Neural progenitor cell (in vitro differentiated cells): ENCODE measurements at regions not wholly inside any gene's neighbourhood (a gene's known extent, or its start where the extent isn't known, plus 50 kb on each side); places are given as distances from the start of the nearest gene placed in this dataset.

Experiments
- EZH2phosphoT487 ChIP-seq: fragments of 200-600 bp; sonication (generic); IDR thresholded peaks from 2 replicates; pipeline ENCODE4 v1.6.1; 2017; ENCODE audit warnings: antibody characterized with exemption
- TF ChIP-seq, protein P1 (sequence below): fragments of 200-600 bp; sonication (generic); IDR thresholded peaks from 2 replicates; pipeline ENCODE4 v1.5.1; 2017; ENCODE audit warnings: antibody characterized with exemption, mild to moderate bottlenecking

DNA sequence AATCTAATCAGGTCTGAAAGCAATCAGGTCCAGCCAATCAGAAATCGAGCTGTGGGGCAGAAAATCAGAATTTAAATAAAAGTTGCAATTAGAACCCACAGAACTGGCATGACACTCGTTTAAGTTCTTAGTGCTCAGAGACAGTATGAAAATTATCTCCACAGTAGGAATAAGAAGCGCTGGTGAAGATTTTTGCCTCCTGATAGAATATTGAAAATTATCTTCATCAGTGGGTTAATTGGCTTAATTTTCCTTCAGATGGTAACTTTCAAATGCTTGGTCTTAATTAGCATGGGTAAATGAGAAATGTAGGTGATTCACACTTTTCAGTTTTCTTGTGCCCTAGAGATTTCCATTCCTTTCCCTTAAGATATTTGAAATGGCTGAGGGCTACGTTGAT lies 109.1 kb upstream of the MDFIC2 start:
- TF ChIP-seq, protein P1, sequence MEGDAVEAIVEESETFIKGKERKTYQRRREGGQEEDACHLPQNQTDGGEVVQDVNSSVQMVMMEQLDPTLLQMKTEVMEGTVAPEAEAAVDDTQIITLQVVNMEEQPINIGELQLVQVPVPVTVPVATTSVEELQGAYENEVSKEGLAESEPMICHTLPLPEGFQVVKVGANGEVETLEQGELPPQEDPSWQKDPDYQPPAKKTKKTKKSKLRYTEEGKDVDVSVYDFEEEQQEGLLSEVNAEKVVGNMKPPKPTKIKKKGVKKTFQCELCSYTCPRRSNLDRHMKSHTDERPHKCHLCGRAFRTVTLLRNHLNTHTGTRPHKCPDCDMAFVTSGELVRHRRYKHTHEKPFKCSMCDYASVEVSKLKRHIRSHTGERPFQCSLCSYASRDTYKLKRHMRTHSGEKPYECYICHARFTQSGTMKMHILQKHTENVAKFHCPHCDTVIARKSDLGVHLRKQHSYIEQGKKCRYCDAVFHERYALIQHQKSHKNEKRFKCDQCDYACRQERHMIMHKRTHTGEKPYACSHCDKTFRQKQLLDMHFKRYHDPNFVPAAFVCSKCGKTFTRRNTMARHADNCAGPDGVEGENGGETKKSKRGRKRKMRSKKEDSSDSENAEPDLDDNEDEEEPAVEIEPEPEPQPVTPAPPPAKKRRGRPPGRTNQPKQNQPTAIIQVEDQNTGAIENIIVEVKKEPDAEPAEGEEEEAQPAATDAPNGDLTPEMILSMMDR: no peak
- no peak for TF ChIP-seq EZH2phosphoT487
